ENCODE measurements at regions not wholly inside any gene's neighbourhood (a gene's known extent, or its start where the extent isn't known, plus 50 kb on each side); places are given as distances from the start of the nearest gene placed in this dataset.
"Not testable (repeated sequence)": the region's sequence is repeated elsewhere in the genome, so short reads cannot be mapped to it uniquely, and the experiment has no call there.

DNA sequence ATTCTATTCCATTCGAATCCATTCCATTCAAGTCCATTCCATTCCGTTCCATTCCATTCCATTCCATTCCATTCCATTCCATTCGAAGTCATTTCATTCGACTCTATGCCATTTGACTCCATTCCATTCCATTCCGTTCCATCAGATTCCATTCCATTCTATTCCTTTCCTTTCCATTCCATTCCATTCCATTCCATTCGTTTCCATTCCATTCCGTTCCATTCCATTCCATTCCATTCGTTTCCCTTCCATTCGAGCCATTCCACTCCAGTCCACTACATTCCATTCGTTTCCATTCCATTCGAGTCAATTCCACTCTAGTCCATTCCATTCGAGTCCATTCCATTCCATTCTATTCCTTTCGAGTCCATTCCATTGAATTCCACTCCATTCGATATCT lies 1120.4 kb downstream of the RPIA start:
- H4K91ac ChIP-seq (ENCODE audit: low read depth, low read length, poor library complexity); H3K23ac ChIP-seq (ENCODE audit: low read depth, low read length, poor library complexity); H2BK5ac ChIP-seq (ENCODE audit: low read length); H3K27me3 ChIP-seq (ENCODE audit: control insufficient read depth in 3 of 3, insufficient read depth in 3 of 3, low read depth in 1 of 3, low read length in 3 of 3); H3K14ac ChIP-seq (ENCODE audit: low read length); H3K36me3 ChIP-seq (replicated peaks in 1 of 2; ENCODE audit: control insufficient read depth in 2 of 2, insufficient read depth in 2 of 2, low read length in 2 of 2); H4K8ac ChIP-seq (ENCODE audit: low read depth, low read length); H2BK120ac ChIP-seq (ENCODE audit: low read depth, low read length); H3K9ac ChIP-seq (ENCODE audit: low read depth, low read length, poor library complexity); H2BK15ac ChIP-seq (ENCODE audit: low read length); H2BK12ac ChIP-seq (ENCODE audit: low read length); H3K79me1 ChIP-seq (ENCODE audit: low read depth, low read length); H3K18ac ChIP-seq (ENCODE audit: low read length); H3K9me3 ChIP-seq (replicated peaks in 1 of 2; ENCODE audit: control insufficient read depth in 2 of 2, insufficient read depth in 1 of 2, low read depth in 1 of 2, low read length in 2 of 2); DNase-seq (ENCODE audit: low spot score); H3K4me3 ChIP-seq (ENCODE audit: low read length in 2 of 2); H3K4me1 ChIP-seq (ENCODE audit: control insufficient read depth in 2 of 2, insufficient read depth in 1 of 2, low read depth in 1 of 2, low read length in 2 of 2); H2AK5ac ChIP-seq (ENCODE audit: low read depth, low read length); H3K4me2 ChIP-seq (ENCODE audit: insufficient read depth, low read length, poor library complexity, severe bottlenecking); H3K27ac ChIP-seq (replicated peaks; ENCODE audit: low read length); H3K4ac ChIP-seq (ENCODE audit: low read length); H2AFZ ChIP-seq (ENCODE audit: low read length): not testable (repeated sequence)
- WGBS, 2 donors (ENCODE audit: extremely low coverage in 2 of 2, insufficient read length in 2 of 2, insufficient replicate concordance in 1 of 2), result 100% methylated on average over 5 to 9 of the region's 14 CpGs

DNA sequence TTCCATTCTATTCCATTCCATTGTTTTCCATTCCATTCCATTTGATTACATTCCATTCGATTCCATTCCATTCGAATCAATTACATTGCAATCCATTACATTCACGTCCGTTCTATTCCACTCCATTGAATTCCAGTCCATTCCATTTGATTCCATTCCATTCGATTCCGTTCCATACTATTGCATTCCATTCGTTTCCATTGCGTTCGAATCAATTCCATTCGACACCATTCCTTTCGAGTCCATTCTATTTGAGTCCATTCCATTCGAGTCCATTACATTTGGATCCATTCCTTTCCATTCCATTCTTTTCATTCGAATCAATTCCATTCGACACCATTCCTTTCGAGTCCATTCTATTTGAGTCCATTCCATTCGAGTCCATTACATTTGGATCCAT lies 1122.9 kb downstream of the RPIA start:
- not testable (repeated sequence) for H3K27ac ChIP-seq (replicated peaks; ENCODE audit: low read length); H2BK5ac ChIP-seq (ENCODE audit: low read length); H4K91ac ChIP-seq (ENCODE audit: low read depth, low read length, poor library complexity); H2AK5ac ChIP-seq (ENCODE audit: low read depth, low read length); H3K9ac ChIP-seq (ENCODE audit: low read depth, low read length, poor library complexity); H3K18ac ChIP-seq (ENCODE audit: low read length); DNase-seq (ENCODE audit: low spot score); H3K4me1 ChIP-seq (ENCODE audit: control insufficient read depth in 2 of 2, insufficient read depth in 1 of 2, low read depth in 1 of 2, low read length in 2 of 2); H3K4me2 ChIP-seq (ENCODE audit: insufficient read depth, low read length, poor library complexity, severe bottlenecking); H2BK120ac ChIP-seq (ENCODE audit: low read depth, low read length); H3K4ac ChIP-seq (ENCODE audit: low read length); H2BK15ac ChIP-seq (ENCODE audit: low read length); H3K14ac ChIP-seq (ENCODE audit: low read length); H3K79me1 ChIP-seq (ENCODE audit: low read depth, low read length); H2AFZ ChIP-seq (ENCODE audit: low read length); H4K8ac ChIP-seq (ENCODE audit: low read depth, low read length); H3K23ac ChIP-seq (ENCODE audit: low read depth, low read length, poor library complexity); H3K27me3 ChIP-seq (ENCODE audit: control insufficient read depth in 3 of 3, insufficient read depth in 3 of 3, low read depth in 1 of 3, low read length in 3 of 3); H3K4me3 ChIP-seq (ENCODE audit: low read length in 2 of 2); H3K36me3 ChIP-seq (replicated peaks in 1 of 2; ENCODE audit: control insufficient read depth in 2 of 2, insufficient read depth in 2 of 2, low read length in 2 of 2); H2BK12ac ChIP-seq (ENCODE audit: low read length)
- 100% methylated on average over 8 to 16 of the region's 16 CpGs for WGBS, 2 donors (ENCODE audit: extremely low coverage in 2 of 2, insufficient read length in 2 of 2, insufficient replicate concordance in 1 of 2)
- peaks cover 4 to 14% of the 10 kb centered on the region in 2 donors for H3K9me3 ChIP-seq (replicated peaks in 1 of 2; ENCODE audit: control insufficient read depth in 2 of 2, insufficient read depth in 1 of 2, low read depth in 1 of 2, low read length in 2 of 2)

GRCh38 chr2:89818873-89819272 lies 1127.4 kb downstream of the RPIA start:
- Histone ChIP-seq H4K8ac (ENCODE audit: low read depth, low read length) (no peak overlapping the region), H3K36me3 (replicated peaks in 1 of 2; ENCODE audit: control insufficient read depth in 2 of 2, insufficient read depth in 2 of 2, low read length in 2 of 2) (no peaks in the 10 kb centered on the region), H3K4me1 (ENCODE audit: control insufficient read depth in 2 of 2, insufficient read depth in 1 of 2, low read depth in 1 of 2, low read length in 2 of 2) (no peaks in the 10 kb centered on the region), H3K23ac (ENCODE audit: low read depth, low read length, poor library complexity) (no peak overlapping the region), H3K27me3 (ENCODE audit: control insufficient read depth in 3 of 3, insufficient read depth in 3 of 3, low read depth in 1 of 3, low read length in 3 of 3) (no peaks in the 10 kb centered on the region), H3K14ac (ENCODE audit: low read length) (no peak overlapping the region), H2BK15ac (ENCODE audit: low read length) (no peak overlapping the region), H2AFZ (ENCODE audit: low read length) (no peak overlapping the region), H2BK120ac (ENCODE audit: low read depth, low read length) (no peak overlapping the region), H3K18ac (ENCODE audit: low read length) (no peak overlapping the region), H2BK12ac (ENCODE audit: low read length) (no peak overlapping the region), H3K4me2 (ENCODE audit: insufficient read depth, low read length, poor library complexity, severe bottlenecking) (no peak overlapping the region), H3K4me3 (ENCODE audit: low read length in 2 of 2) (peak overlapping the region in 1 of 2 donors; percentile 23), H3K9ac (ENCODE audit: low read depth, low read length, poor library complexity) (no peak overlapping the region), H2AK5ac (ENCODE audit: low read depth, low read length) (no peak overlapping the region), H3K79me1 (ENCODE audit: low read depth, low read length) (no peaks in the 10 kb centered on the region), H2BK5ac (ENCODE audit: low read length) (no peak overlapping the region), H4K91ac (ENCODE audit: low read depth, low read length, poor library complexity) (no peak overlapping the region), H3K9me3 (replicated peaks in 1 of 2; ENCODE audit: control insufficient read depth in 2 of 2, insufficient read depth in 1 of 2, low read depth in 1 of 2, low read length in 2 of 2) (peaks cover 4 to 35% of the 10 kb centered on the region in 2 donors), H3K4ac (ENCODE audit: low read length) (no peak overlapping the region), H3K27ac (replicated peaks; ENCODE audit: low read length) (no peak overlapping the region)
- no peak for DNase-seq (ENCODE audit: low spot score)
- 100% methylated on average over 8 of the region's 12 CpGs for WGBS, 2 donors (ENCODE audit: extremely low coverage in 2 of 2, insufficient read length in 2 of 2, insufficient replicate concordance in 1 of 2)

DNA sequence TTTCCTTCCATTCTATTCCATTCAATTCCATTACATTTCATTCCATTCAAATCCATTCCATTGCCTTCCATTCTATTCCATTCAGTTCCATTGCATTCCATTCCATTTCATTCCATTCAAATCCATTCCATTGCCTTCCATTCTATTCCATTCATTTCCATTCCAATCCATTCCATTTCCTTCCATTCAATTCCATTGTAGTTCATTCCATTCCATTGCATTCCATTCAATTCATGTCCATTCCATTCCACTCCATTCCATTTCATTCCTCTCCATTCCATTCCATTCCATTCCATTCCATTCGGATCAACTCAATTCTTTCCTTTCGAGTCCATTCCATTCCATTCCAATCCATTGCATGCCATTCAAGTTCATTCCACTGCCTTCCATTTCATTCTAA lies 1128.3 kb downstream of the RPIA start:
- no peaks in the 10 kb centered on the region for H3K27me3 ChIP-seq (ENCODE audit: control insufficient read depth in 3 of 3, insufficient read depth in 3 of 3, low read depth in 1 of 3, low read length in 3 of 3)
- no peak overlapping the region for H3K9ac ChIP-seq (ENCODE audit: low read depth, low read length, poor library complexity)
- no peak overlapping the region for H4K8ac ChIP-seq (ENCODE audit: low read depth, low read length)
- no peak overlapping the region for H4K91ac ChIP-seq (ENCODE audit: low read depth, low read length, poor library complexity)
- no peak overlapping the region for H3K27ac ChIP-seq (replicated peaks; ENCODE audit: low read length)
- no peak overlapping the region for H3K14ac ChIP-seq (ENCODE audit: low read length)
- no peak overlapping the region for H3K23ac ChIP-seq (ENCODE audit: low read depth, low read length, poor library complexity)
- no peak overlapping the region for H2BK5ac ChIP-seq (ENCODE audit: low read length)
- no peak overlapping the region for H3K4me2 ChIP-seq (ENCODE audit: insufficient read depth, low read length, poor library complexity, severe bottlenecking)
- H3K36me3 ChIP-seq (replicated peaks in 1 of 2; ENCODE audit: control insufficient read depth in 2 of 2, insufficient read depth in 2 of 2, low read length in 2 of 2), result no peaks in the 10 kb centered on the region
- H2AFZ ChIP-seq (ENCODE audit: low read length), result no peak overlapping the region
- no peak overlapping the region for H2AK5ac ChIP-seq (ENCODE audit: low read depth, low read length)
- no peak overlapping the region for H2BK120ac ChIP-seq (ENCODE audit: low read depth, low read length)
- H3K18ac ChIP-seq (ENCODE audit: low read length), result no peak overlapping the region
- no peaks in the 10 kb centered on the region for H3K4me1 ChIP-seq (ENCODE audit: control insufficient read depth in 2 of 2, insufficient read depth in 1 of 2, low read depth in 1 of 2, low read length in 2 of 2)
- no peaks in the 10 kb centered on the region for H3K79me1 ChIP-seq (ENCODE audit: low read depth, low read length)
- DNase-seq (ENCODE audit: low spot score), result no peak
- peaks cover 4 to 41% of the 10 kb centered on the region in 2 donors for H3K9me3 ChIP-seq (replicated peaks in 1 of 2; ENCODE audit: control insufficient read depth in 2 of 2, insufficient read depth in 1 of 2, low read depth in 1 of 2, low read length in 2 of 2)
- WGBS, 2 donors (ENCODE audit: extremely low coverage in 2 of 2, insufficient read length in 2 of 2, insufficient replicate concordance in 1 of 2), result 100% methylated on average over 1 of the region's 2 CpGs; no CpG with 5 or more reads in 1 of the 2 donors
- no peak overlapping the region for H3K4me3 ChIP-seq (ENCODE audit: low read length in 2 of 2)
- H2BK15ac ChIP-seq (ENCODE audit: low read length), result no peak overlapping the region
- H3K4ac ChIP-seq (ENCODE audit: low read length), result no peak overlapping the region
- H2BK12ac ChIP-seq (ENCODE audit: low read length), result no peak overlapping the region
